SKM-1 (cell line): ENCODE measurements at regions not wholly inside any gene's neighbourhood (a gene's known extent, or its start where the extent isn't known, plus 50 kb on each side); places are given as distances from the start of the nearest gene placed in this dataset.
"Not testable (repeated sequence)": the region's sequence is repeated elsewhere in the genome, so short reads cannot be mapped to it uniquely, and the experiment has no call there.

Experiments used
- DNase-seq: peaks from one replicate; lab custom pipeline; 2025; ENCODE audit not compliant: unreplicated experiment; lab: John Stamatoyannopoulos, UW

- no peak for DNase-seq
Measured at GRCh38 chr3:34053626-34054025, 255.2 kb downstream of the PDCD6IP start.

- DNase-seq = no peak
Measured at GRCh38 chr3:34056181-34056910, 257.9 kb downstream of the PDCD6IP start.

GRCh38 chr3:34056951-34057390 lies 258.5 kb downstream of the PDCD6IP start:
- DNase-seq = no peak

GRCh38 chr3:34060995-34061394 lies 262.6 kb downstream of the PDCD6IP start:
- DNase-seq = not testable (repeated sequence)

GRCh38 chr3:34065901-34066300 lies 267.5 kb downstream of the PDCD6IP start:
- DNase-seq = no peak

- DNase-seq = no peak
Measured at GRCh38 chr3:34066328-34066727, 267.9 kb downstream of the PDCD6IP start.

- no peak for DNase-seq
Measured at GRCh38 chr3:34066999-34067398, 268.6 kb downstream of the PDCD6IP start.

GRCh38 chr3:34067536-34068051 lies 269.2 kb downstream of the PDCD6IP start:
- DNase-seq = no peak

GRCh38 chr3:34068505-34068904 lies 270.1 kb downstream of the PDCD6IP start:
- DNase-seq = no peak

GRCh38 chr3:34070831-34071585 lies 272.6 kb downstream of the PDCD6IP start:
- no peak for DNase-seq

GRCh38 chr3:34072297-34072696 lies 273.9 kb downstream of the PDCD6IP start:
- DNase-seq = no peak

GRCh38 chr3:34073111-34073510 lies 274.7 kb downstream of the PDCD6IP start:
- DNase-seq = no peak

GRCh38 chr3:34073961-34074360 lies 275.5 kb downstream of the PDCD6IP start:
- no peak for DNase-seq

GRCh38 chr3:34075975-34076374 lies 277.5 kb downstream of the PDCD6IP start:
- DNase-seq = no peak

GRCh38 chr3:34077417-34078195 lies 279.2 kb downstream of the PDCD6IP start:
- DNase-seq = no peak

GRCh38 chr3:34078418-34078817 lies 280.0 kb downstream of the PDCD6IP start:
- no peak for DNase-seq

GRCh38 chr3:34079849-34080248 lies 281.4 kb downstream of the PDCD6IP start:
- DNase-seq = not testable (repeated sequence)

GRCh38 chr3:34090379-34090778 lies 291.9 kb downstream of the PDCD6IP start:
- not testable (repeated sequence) for DNase-seq

GRCh38 chr3:34090876-34091275 lies 292.4 kb downstream of the PDCD6IP start:
- DNase-seq = no peak

GRCh38 chr3:34094280-34094679 lies 295.9 kb downstream of the PDCD6IP start:
- not testable (repeated sequence) for DNase-seq

- DNase-seq = no peak
Measured at GRCh38 chr3:34102288-34102687, 303.9 kb downstream of the PDCD6IP start.
